IMR-90 (cell line): ENCODE measurements at regions not wholly inside any gene's neighbourhood (a gene's known extent, or its start where the extent isn't known, plus 50 kb on each side); places are given as distances from the start of the nearest gene placed in this dataset.

Source experiments
- ATAC-seq: fragments of 200-7000 bp; cut with Tn5 transposase; 2 replicates; pipeline ENCODE4 v1.9.1; 2020; ENCODE audit warnings: low read depth, mild to moderate bottlenecking, moderate library complexity
- BruUV-seq: library from RNA; stranded (reverse); fragments of 400-500 nt; replicated peaks from 2 replicates; lab custom pipeline; 2021; lab: Mats Ljungman, UMichigan
- CTCF ChIA-PET: fragments of 300-600 bp; formaldehyde crosslinking; extraction: SDS; loops from one replicate; lab custom pipeline; 2021; ENCODE audit warnings: antibody characterized with exemption; lab: Yijun Ruan, JAX
- POLR2A ChIA-PET: fragments of 300-600 bp; sonication (Branson Sonifier 250); formaldehyde crosslinking; loops from one replicate; lab custom pipeline; 2022; ENCODE audit warnings: antibody characterized with exemption; ENCODE audit not compliant: unreplicated experiment; lab: Charles Lee
- DNase-seq: peaks from one replicate; pipeline ENCODE4 v3.0.0; 2013
- H2AFZ ChIP-seq: replicated peaks from 2 replicates; pipeline ENCODE3; 2013; ENCODE audit warnings: low read length, mild to moderate bottlenecking; ENCODE audit not compliant: poor library complexity
- H2AK5ac ChIP-seq: 2 replicates; pipeline ENCODE4 v1.6.1; 2013; ENCODE audit warnings: low read depth, low read length, inconsistent platforms
- H2AK9ac ChIP-seq: replicated peaks from 2 replicates; pipeline ENCODE3; 2013; ENCODE audit warnings: mild to moderate bottlenecking, low read depth, low read length, moderate library complexity; ENCODE audit not compliant: poor library complexity
- H2BK120ac ChIP-seq: 2 replicates; pipeline ENCODE4 v1.6.1; 2013; ENCODE audit warnings: low read depth, low read length, inconsistent platforms
- H2BK15ac ChIP-seq: 3 replicates; pipeline ENCODE4 v1.6.1; 2013; ENCODE audit warnings: low read depth, low read length, inconsistent platforms
- H2BK20ac ChIP-seq: 2 replicates; pipeline ENCODE4 v1.6.1; 2013; ENCODE audit warnings: low read depth, mild to moderate bottlenecking, inconsistent platforms, low read length, moderate library complexity
- H2BK5ac ChIP-seq: 2 replicates; pipeline ENCODE4 v1.6.1; 2013; ENCODE audit warnings: mild to moderate bottlenecking, low read depth, low read length, inconsistent platforms; ENCODE audit not compliant: poor library complexity, severe bottlenecking
- H3K14ac ChIP-seq: replicated peaks from 2 replicates; pipeline ENCODE4 v1.6.1; 2013; ENCODE audit warnings: low read depth, low read length, inconsistent platforms
- H3K18ac ChIP-seq: 2 replicates; pipeline ENCODE4 v1.6.1; 2013; ENCODE audit warnings: low read depth, low read length, control low read depth
- H3K23ac ChIP-seq: 2 replicates; pipeline ENCODE4 v1.6.1; 2013; ENCODE audit warnings: low read depth, low read length, inconsistent platforms
- H3K27ac ChIP-seq: 2 replicates; pipeline ENCODE4 v1.5.1; 2013; ENCODE audit warnings: mild to moderate bottlenecking, control low read depth, low read length; ENCODE audit not compliant: insufficient read depth
- H3K27me3 ChIP-seq: 2 replicates; pipeline ENCODE4 v1.6.1; 2013; ENCODE audit warnings: low read length; ENCODE audit not compliant: control insufficient read depth, insufficient read depth
- H3K36me3 ChIP-seq: 2 replicates; pipeline ENCODE4 v1.6.1; 2013; ENCODE audit warnings: low read length, mixed read lengths; ENCODE audit not compliant: control insufficient read depth, insufficient read depth
- H3K4ac ChIP-seq: 2 replicates; pipeline ENCODE4 v1.6.1; 2013; ENCODE audit warnings: low read depth, low read length, inconsistent platforms
- H3K4me1 ChIP-seq: 2 replicates; pipeline ENCODE4 v1.6.1; 2013; ENCODE audit warnings: low read length, mixed read lengths; ENCODE audit not compliant: control insufficient read depth, insufficient read depth
- H3K4me2 ChIP-seq: 2 replicates; pipeline ENCODE4 v1.6.1; 2013; ENCODE audit warnings: low read depth, mild to moderate bottlenecking, control low read depth, low read length, moderate library complexity
- H3K4me3 ChIP-seq: 2 replicates; pipeline ENCODE4 v1.5.1; 2013; ENCODE audit warnings: low read depth, mild to moderate bottlenecking, control low read depth, low read length, moderate library complexity; ENCODE audit not compliant: insufficient read depth
- H3K56ac ChIP-seq: 2 replicates; pipeline ENCODE4 v1.6.1; 2013; ENCODE audit warnings: low read length, inconsistent platforms; ENCODE audit not compliant: insufficient read depth; ENCODE audit errors: extremely low read depth
- H3K79me1 ChIP-seq, 2 experiments: 2 replicates each; pipeline ENCODE4 v1.6.1; 2013; ENCODE audit warnings: low read length in 2 of 2, inconsistent platforms in 1 of 2, low read depth in 1 of 2
- H3K9ac ChIP-seq: 2 replicates; pipeline ENCODE4 v1.6.1; 2013; ENCODE audit warnings: low read depth, low read length, control low read depth
- H3K9me1 ChIP-seq: 2 replicates; pipeline ENCODE4 v1.6.1; 2013; ENCODE audit warnings: low read length, inconsistent platforms; ENCODE audit not compliant: insufficient read depth
- H3K9me3 ChIP-seq: 2 replicates; pipeline ENCODE4 v1.6.1; 2013; ENCODE audit warnings: low read length; ENCODE audit not compliant: control insufficient read depth, insufficient read depth
- H4K20me1 ChIP-seq: 2 replicates; pipeline ENCODE4 v1.6.1; 2013; ENCODE audit warnings: low read length, inconsistent platforms; ENCODE audit not compliant: insufficient read depth
- H4K5ac ChIP-seq: 2 replicates; pipeline ENCODE4 v1.6.1; 2013; ENCODE audit warnings: mild to moderate bottlenecking, low read depth, low read length, control low read depth
- H4K8ac ChIP-seq, 2 experiments: 2 replicates each; pipeline ENCODE4 v1.6.1; 2013; ENCODE audit warnings: low read depth in 2 of 2, low read length in 2 of 2, control low read depth in 1 of 2, inconsistent platforms in 1 of 2
- H4K91ac ChIP-seq: 2 replicates; pipeline ENCODE4 v1.6.1; 2013; ENCODE audit warnings: low read depth, low read length, inconsistent platforms; ENCODE audit not compliant: insufficient read depth
- BHLHE40 ChIP-seq: fragments of 150-350 bp; IDR thresholded peaks from 2 replicates; pipeline ENCODE4 v1.6.1; 2016; ENCODE audit warnings: mild to moderate bottlenecking, low read depth, low read length
- CEBPB ChIP-seq: IDR thresholded peaks from 2 replicates; pipeline ENCODE4 v1.6.1; 2012; ENCODE audit warnings: low read depth, low read length, improper control_type of control experiment
- MAFK ChIP-seq: IDR thresholded peaks from 2 replicates; pipeline ENCODE4 v1.6.1; 2012; ENCODE audit warnings: low read depth, low read length, improper control_type of control experiment
- MAZ ChIP-seq: IDR thresholded peaks from 2 replicates; pipeline ENCODE4 v1.6.1; 2012; ENCODE audit warnings: low read depth, mild to moderate bottlenecking, low read length, improper control_type of control experiment, moderate library complexity, borderline replicate concordance
- MXI1 ChIP-seq: IDR thresholded peaks from 2 replicates; pipeline ENCODE4 v1.6.1; 2012; ENCODE audit warnings: low read depth, mild to moderate bottlenecking, low read length, moderate library complexity, borderline replicate concordance
- NFE2L2 ChIP-seq: fragments of 150-350 bp; IDR thresholded peaks from 2 replicates; pipeline ENCODE4 v1.6.1; 2016; ENCODE audit warnings: low read depth, mild to moderate bottlenecking, low read length
- POLR2A ChIP-seq: IDR thresholded peaks from 2 replicates; pipeline ENCODE4 v1.6.1; 2012; ENCODE audit warnings: mild to moderate bottlenecking, low read depth, low read length
- RCOR1 ChIP-seq: IDR thresholded peaks from 2 replicates; pipeline ENCODE4 v1.6.1; 2012; ENCODE audit warnings: mild to moderate bottlenecking, low read length, improper control_type of control experiment; ENCODE audit not compliant: insufficient replicate concordance
- RFX5 ChIP-seq: IDR thresholded peaks from 2 replicates; pipeline ENCODE4 v1.8.0; 2012; ENCODE audit warnings: low read depth, mild to moderate bottlenecking, low read length, moderate library complexity
- SMC3 ChIP-seq: fragments of 150-350 bp; IDR thresholded peaks from 2 replicates; pipeline ENCODE4 v1.6.1; 2016; ENCODE audit warnings: low read depth, mild to moderate bottlenecking, antibody characterized with exemption, low read length, moderate library complexity
- USF2 ChIP-seq: fragments of 150-350 bp; IDR thresholded peaks from 2 replicates; pipeline ENCODE4 v1.6.1; 2017; ENCODE audit warnings: mild to moderate bottlenecking, antibody characterized with exemption, low read length, low read depth
- WGBS, 2 experiments: methylation state at CpG; one replicate each; pipeline versions ENCODE4 v1.1.5 to v1.1.7; 2013; ENCODE audit warnings: missing lambda C conversion rate in 2 of 2; ENCODE audit not compliant: insufficient read length in 1 of 2; ENCODE audit errors: extremely low coverage in 2 of 2; 5-methylcytosine and 5-hydroxymethylcytosine counted together
- dilution Hi-C: fragments of 300-500 bp; cut with HindIII; formaldehyde crosslinking; loops from one replicate; pipeline ENCODE4 v1.14.3; 2018; ENCODE audit warnings: low sequenced_read_pairs; ENCODE audit not compliant: unreplicated experiment
- in situ Hi-C: fragments of 300-500 bp; cut with MboI; formaldehyde crosslinking; loops from 3 replicates; pipeline ENCODE4 v1.14.3; 2019; ENCODE audit warnings: low sequenced_read_pairs, inconsistent platforms, mixed read lengths
- intact Hi-C: fragments of 100-400 bp; cut with micrococcal nuclease; formaldehyde crosslinking; loops from 2 replicates; pipeline ENCODE4 v1.10.0; 2022
- TF ChIP-seq, protein P1 (sequence below): conservative IDR thresholded peaks from 2 replicates; pipeline ENCODE4 v1.5.1; 2012; ENCODE audit warnings: mild to moderate bottlenecking, low read depth, low read length, improper control_type of control experiment
- TF ChIP-seq, protein P2 (sequence below): fragments of 150-350 bp; IDR thresholded peaks from 2 replicates; pipeline ENCODE4 v1.6.1; 2016; ENCODE audit warnings: low read depth, mild to moderate bottlenecking, low read length, moderate library complexity, borderline replicate concordance

DNA sequence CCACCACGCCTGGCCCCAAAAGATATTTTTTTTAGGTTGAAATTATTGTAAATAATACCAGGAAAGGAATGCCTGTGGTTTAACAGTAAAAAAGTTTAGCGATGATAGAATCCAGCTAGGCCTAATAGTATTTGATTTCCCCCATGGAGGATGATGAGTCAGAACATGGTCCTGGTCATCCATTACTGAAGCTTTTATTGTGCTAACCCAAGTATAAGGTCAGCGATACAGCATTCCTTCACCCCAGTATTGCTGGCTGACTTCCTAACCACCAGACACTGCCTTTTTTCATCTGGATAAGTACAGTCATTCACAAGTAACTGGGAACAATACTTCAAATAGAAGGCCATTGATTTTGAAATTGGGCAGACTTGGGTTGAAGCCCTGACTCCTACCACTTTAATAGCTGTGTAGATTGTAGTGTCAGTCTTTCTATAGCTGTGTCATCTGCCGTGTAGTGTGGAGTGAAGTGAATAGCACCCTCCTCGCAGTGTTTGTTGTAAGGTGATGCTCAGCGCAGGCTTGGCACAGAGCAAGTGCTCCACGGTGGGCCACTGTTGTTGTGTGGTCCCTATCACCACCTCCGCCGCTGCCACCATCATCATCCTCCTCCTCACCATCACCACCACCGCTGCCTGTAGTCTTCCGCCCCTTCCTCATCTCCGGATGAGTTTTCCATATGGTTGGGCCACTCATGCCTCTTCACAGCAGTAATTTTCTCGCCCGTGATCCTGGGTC, 436.0 kb upstream of the TPM1 start:
- Histone ChIP-seq H3K4me1 (peaks cover 11% of the 10 kb centered on the region), H3K79me1 (peaks cover 14 to 19% of the 10 kb centered on the region in 2 experiments), H3K9ac (no peak overlapping the region), H4K91ac (peak overlapping the region; percentile 92), H3K4me3 (no peak overlapping the region), H3K4ac (peak overlapping the region; percentile 84), H4K5ac (peak overlapping the region; percentile 53), H3K9me1 (peaks cover 13% of the 10 kb centered on the region), H3K23ac (peak overlapping the region; percentile 31; the same call in 1 of the 2 replicates), H3K14ac (peak overlapping the region; percentile 73; the same call in 1 of the 2 replicates), H3K27me3 (no peaks in the 10 kb centered on the region), H3K36me3 (peaks cover 1% of the 10 kb centered on the region; the same call in 1 of the 2 replicates), H3K56ac (peak overlapping the region; percentile 37; the same call in 1 of the 2 replicates), H3K4me2 (peak overlapping the region; percentile 30; the same call in 1 of the 2 replicates), H4K20me1 (peaks cover 5% of the 10 kb centered on the region), H2BK5ac (peak overlapping the region; percentile 88), H2AK9ac (peak overlapping the region; percentile 17), H2AFZ (no peak overlapping the region), H4K8ac (peak overlapping the region; percentile 23 to 81; a peak in 3 of 4 replicates), H2BK20ac (peak overlapping the region; percentile 96), H3K18ac (peak overlapping the region; percentile 66), H3K27ac (peak overlapping the region; percentile 76), H3K9me3 (peaks cover 5% of the 10 kb centered on the region), H2BK120ac (peak overlapping the region; percentile 78), H2BK15ac (peak overlapping the region; percentile 80), H2AK5ac (peak overlapping the region; percentile 98)
- in situ Hi-C loops (no loop called here), dilution Hi-C loops (no loop called here), intact Hi-C loops (loop anchor here (2.0 kb wide), 1 partner anchor 38 kb away; no protein-coding TSS in a partner anchor)
- CTCF ChIA-PET = interaction anchor here (0.5 to 0.9 kb wide), 3 partner anchors 12 to 153 kb away, joined by 3 to 4 read pairs (median 4); no protein-coding TSS in a partner anchor
- 91% methylated on average over 7 of the region's 14 CpGs; no CpG with 5 or more reads in 1 of the 2 experiments for WGBS, 2 experiments
- peak; percentile 100 for DNase-seq
- no TSS peak for BruUV-seq
- POLR2A ChIA-PET = interaction anchor here (0.5 kb wide), 1 partner anchor 12 kb away, joined by 3 read pairs; no protein-coding TSS in a partner anchor
- peak; percentile 95 for ATAC-seq
- TF ChIP-seq USF2 (no peak), MAZ (no peak), NFE2L2 (no peak), POLR2A (no peak), MXI1 (no peak), RCOR1 (peak; percentile 65), RFX5 (no peak), CEBPB (no peak; the same call in 1 of the 2 replicates), BHLHE40 (peak; percentile 66; the same call in 1 of the 2 replicates), SMC3 (no peak), MAFK (peak; percentile 63)
- TF ChIP-seq, protein P1, sequence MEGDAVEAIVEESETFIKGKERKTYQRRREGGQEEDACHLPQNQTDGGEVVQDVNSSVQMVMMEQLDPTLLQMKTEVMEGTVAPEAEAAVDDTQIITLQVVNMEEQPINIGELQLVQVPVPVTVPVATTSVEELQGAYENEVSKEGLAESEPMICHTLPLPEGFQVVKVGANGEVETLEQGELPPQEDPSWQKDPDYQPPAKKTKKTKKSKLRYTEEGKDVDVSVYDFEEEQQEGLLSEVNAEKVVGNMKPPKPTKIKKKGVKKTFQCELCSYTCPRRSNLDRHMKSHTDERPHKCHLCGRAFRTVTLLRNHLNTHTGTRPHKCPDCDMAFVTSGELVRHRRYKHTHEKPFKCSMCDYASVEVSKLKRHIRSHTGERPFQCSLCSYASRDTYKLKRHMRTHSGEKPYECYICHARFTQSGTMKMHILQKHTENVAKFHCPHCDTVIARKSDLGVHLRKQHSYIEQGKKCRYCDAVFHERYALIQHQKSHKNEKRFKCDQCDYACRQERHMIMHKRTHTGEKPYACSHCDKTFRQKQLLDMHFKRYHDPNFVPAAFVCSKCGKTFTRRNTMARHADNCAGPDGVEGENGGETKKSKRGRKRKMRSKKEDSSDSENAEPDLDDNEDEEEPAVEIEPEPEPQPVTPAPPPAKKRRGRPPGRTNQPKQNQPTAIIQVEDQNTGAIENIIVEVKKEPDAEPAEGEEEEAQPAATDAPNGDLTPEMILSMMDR = no peak
- TF ChIP-seq, protein P2, sequence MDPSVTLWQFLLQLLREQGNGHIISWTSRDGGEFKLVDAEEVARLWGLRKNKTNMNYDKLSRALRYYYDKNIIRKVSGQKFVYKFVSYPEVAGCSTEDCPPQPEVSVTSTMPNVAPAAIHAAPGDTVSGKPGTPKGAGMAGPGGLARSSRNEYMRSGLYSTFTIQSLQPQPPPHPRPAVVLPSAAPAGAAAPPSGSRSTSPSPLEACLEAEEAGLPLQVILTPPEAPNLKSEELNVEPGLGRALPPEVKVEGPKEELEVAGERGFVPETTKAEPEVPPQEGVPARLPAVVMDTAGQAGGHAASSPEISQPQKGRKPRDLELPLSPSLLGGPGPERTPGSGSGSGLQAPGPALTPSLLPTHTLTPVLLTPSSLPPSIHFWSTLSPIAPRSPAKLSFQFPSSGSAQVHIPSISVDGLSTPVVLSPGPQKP = no peak
